ENCODE measurements at regions not wholly inside any gene's neighbourhood (a gene's known extent, or its start where the extent isn't known, plus 50 kb on each side); places are given as distances from the start of the nearest gene placed in this dataset.
"Not testable (repeated sequence)": the region's sequence is repeated elsewhere in the genome, so short reads cannot be mapped to it uniquely, and the experiment has no call there.

GRCh38 chr7:20895563-20895962 lies 108.9 kb upstream of the SP8 start:
- no peaks in the 10 kb centered on the region for H3K36me3 ChIP-seq (ENCODE audit: control insufficient read depth in 1 of 2, insufficient read depth in 2 of 2, low read length in 2 of 2)
- H3K9ac ChIP-seq (ENCODE audit: low read depth in 1 of 2, low read length in 2 of 2): no peak overlapping the region
- H3K27ac ChIP-seq (ENCODE audit: low read depth, low read length): no peak overlapping the region
- no peak overlapping the region for H3K4me3 ChIP-seq (ENCODE audit: low read depth in 1 of 2, low read length in 2 of 2)
- no peaks in the 10 kb centered on the region for H3K4me1 ChIP-seq (ENCODE audit: control insufficient read depth in 1 of 2, insufficient read depth in 2 of 2, low read length in 2 of 2)
- H3K9me3 ChIP-seq (ENCODE audit: control insufficient read depth in 1 of 2, low read length in 2 of 2): no peaks in the 10 kb centered on the region
- H3K27me3 ChIP-seq (ENCODE audit: control insufficient read depth in 1 of 2, insufficient read depth in 2 of 2, low read length in 2 of 2): no peaks in the 10 kb centered on the region

- Histone ChIP-seq H3K9ac (ENCODE audit: low read depth in 1 of 2, low read length in 2 of 2) (no peak overlapping the region), H3K27me3 (ENCODE audit: control insufficient read depth in 1 of 2, insufficient read depth in 2 of 2, low read length in 2 of 2) (no peaks in the 10 kb centered on the region), H3K9me3 (ENCODE audit: control insufficient read depth in 1 of 2, low read length in 2 of 2) (no peaks in the 10 kb centered on the region), H3K27ac (ENCODE audit: low read depth, low read length) (no peak overlapping the region), H3K4me1 (ENCODE audit: control insufficient read depth in 1 of 2, insufficient read depth in 2 of 2, low read length in 2 of 2) (no peaks in the 10 kb centered on the region), H3K36me3 (ENCODE audit: control insufficient read depth in 1 of 2, insufficient read depth in 2 of 2, low read length in 2 of 2) (no peaks in the 10 kb centered on the region), H3K4me3 (ENCODE audit: low read depth in 1 of 2, low read length in 2 of 2) (no peak overlapping the region)
These were observed 110.3 kb upstream of the SP8 start for GRCh38 chr7:20896996-20897395.

- Histone ChIP-seq H3K9me3 (ENCODE audit: control insufficient read depth in 1 of 2, low read length in 2 of 2) (no peaks in the 10 kb centered on the region), H3K4me1 (ENCODE audit: control insufficient read depth in 1 of 2, insufficient read depth in 2 of 2, low read length in 2 of 2) (no peaks in the 10 kb centered on the region), H3K27ac (ENCODE audit: low read depth, low read length) (no peak overlapping the region), H3K4me3 (ENCODE audit: low read depth in 1 of 2, low read length in 2 of 2) (no peak overlapping the region), H3K27me3 (ENCODE audit: control insufficient read depth in 1 of 2, insufficient read depth in 2 of 2, low read length in 2 of 2) (no peaks in the 10 kb centered on the region), H3K9ac (ENCODE audit: low read depth in 1 of 2, low read length in 2 of 2) (no peak overlapping the region), H3K36me3 (ENCODE audit: control insufficient read depth in 1 of 2, insufficient read depth in 2 of 2, low read length in 2 of 2) (no peaks in the 10 kb centered on the region)
These were observed 120.2 kb upstream of the SP8 start for GRCh38 chr7:20906801-20907453.

- Histone ChIP-seq H3K27ac (ENCODE audit: low read depth, low read length) (no peak overlapping the region), H3K4me3 (ENCODE audit: low read depth in 1 of 2, low read length in 2 of 2) (no peak overlapping the region), H3K9me3 (ENCODE audit: control insufficient read depth in 1 of 2, low read length in 2 of 2) (no peaks in the 10 kb centered on the region), H3K36me3 (ENCODE audit: control insufficient read depth in 1 of 2, insufficient read depth in 2 of 2, low read length in 2 of 2) (no peaks in the 10 kb centered on the region), H3K27me3 (ENCODE audit: control insufficient read depth in 1 of 2, insufficient read depth in 2 of 2, low read length in 2 of 2) (no peaks in the 10 kb centered on the region), H3K4me1 (ENCODE audit: control insufficient read depth in 1 of 2, insufficient read depth in 2 of 2, low read length in 2 of 2) (no peaks in the 10 kb centered on the region), H3K9ac (ENCODE audit: low read depth in 1 of 2, low read length in 2 of 2) (no peak overlapping the region)
These were observed 124.4 kb upstream of the SP8 start for GRCh38 chr7:20911081-20911480.

GRCh38 chr7:20913853-20914252 lies 127.2 kb upstream of the SP8 start:
- H3K27me3 ChIP-seq (ENCODE audit: control insufficient read depth in 1 of 2, insufficient read depth in 2 of 2, low read length in 2 of 2): no peaks in the 10 kb centered on the region
- H3K36me3 ChIP-seq (ENCODE audit: control insufficient read depth in 1 of 2, insufficient read depth in 2 of 2, low read length in 2 of 2): no peaks in the 10 kb centered on the region
- H3K9me3 ChIP-seq (ENCODE audit: control insufficient read depth in 1 of 2, low read length in 2 of 2): no peaks in the 10 kb centered on the region
- no peak overlapping the region for H3K9ac ChIP-seq (ENCODE audit: low read depth in 1 of 2, low read length in 2 of 2)
- no peaks in the 10 kb centered on the region for H3K4me1 ChIP-seq (ENCODE audit: control insufficient read depth in 1 of 2, insufficient read depth in 2 of 2, low read length in 2 of 2)
- H3K27ac ChIP-seq (ENCODE audit: low read depth, low read length): no peak overlapping the region
- no peak overlapping the region for H3K4me3 ChIP-seq (ENCODE audit: low read depth in 1 of 2, low read length in 2 of 2)

- Histone ChIP-seq H3K36me3 (ENCODE audit: control insufficient read depth in 1 of 2, insufficient read depth in 2 of 2, low read length in 2 of 2) (no peaks in the 10 kb centered on the region), H3K27ac (ENCODE audit: low read depth, low read length) (no peak overlapping the region), H3K9ac (ENCODE audit: low read depth in 1 of 2, low read length in 2 of 2) (no peak overlapping the region), H3K27me3 (ENCODE audit: control insufficient read depth in 1 of 2, insufficient read depth in 2 of 2, low read length in 2 of 2) (no peaks in the 10 kb centered on the region), H3K9me3 (ENCODE audit: control insufficient read depth in 1 of 2, low read length in 2 of 2) (no peaks in the 10 kb centered on the region), H3K4me3 (ENCODE audit: low read depth in 1 of 2, low read length in 2 of 2) (no peak overlapping the region), H3K4me1 (ENCODE audit: control insufficient read depth in 1 of 2, insufficient read depth in 2 of 2, low read length in 2 of 2) (no peaks in the 10 kb centered on the region)
These were observed 129.6 kb upstream of the SP8 start for GRCh38 chr7:20916311-20916710.

GRCh38 chr7:20917603-20918002 lies 130.9 kb upstream of the SP8 start:
- H3K4me3 ChIP-seq (ENCODE audit: low read depth in 1 of 2, low read length in 2 of 2): no peak overlapping the region
- no peaks in the 10 kb centered on the region for H3K9me3 ChIP-seq (ENCODE audit: control insufficient read depth in 1 of 2, low read length in 2 of 2)
- no peaks in the 10 kb centered on the region for H3K27me3 ChIP-seq (ENCODE audit: control insufficient read depth in 1 of 2, insufficient read depth in 2 of 2, low read length in 2 of 2)
- no peak overlapping the region for H3K27ac ChIP-seq (ENCODE audit: low read depth, low read length)
- H3K9ac ChIP-seq (ENCODE audit: low read depth in 1 of 2, low read length in 2 of 2): no peak overlapping the region
- H3K4me1 ChIP-seq (ENCODE audit: control insufficient read depth in 1 of 2, insufficient read depth in 2 of 2, low read length in 2 of 2): no peaks in the 10 kb centered on the region
- no peaks in the 10 kb centered on the region for H3K36me3 ChIP-seq (ENCODE audit: control insufficient read depth in 1 of 2, insufficient read depth in 2 of 2, low read length in 2 of 2)

GRCh38 chr7:20918156-20918555 lies 131.5 kb upstream of the SP8 start:
- Histone ChIP-seq H3K9me3 (ENCODE audit: control insufficient read depth in 1 of 2, low read length in 2 of 2) (no peaks in the 10 kb centered on the region), H3K4me1 (ENCODE audit: control insufficient read depth in 1 of 2, insufficient read depth in 2 of 2, low read length in 2 of 2) (no peaks in the 10 kb centered on the region), H3K27ac (ENCODE audit: low read depth, low read length) (no peak overlapping the region), H3K36me3 (ENCODE audit: control insufficient read depth in 1 of 2, insufficient read depth in 2 of 2, low read length in 2 of 2) (no peaks in the 10 kb centered on the region), H3K4me3 (ENCODE audit: low read depth in 1 of 2, low read length in 2 of 2) (no peak overlapping the region), H3K9ac (ENCODE audit: low read depth in 1 of 2, low read length in 2 of 2) (no peak overlapping the region), H3K27me3 (ENCODE audit: control insufficient read depth in 1 of 2, insufficient read depth in 2 of 2, low read length in 2 of 2) (no peaks in the 10 kb centered on the region)

- not testable (repeated sequence) for H3K9me3 ChIP-seq (ENCODE audit: control insufficient read depth in 1 of 2, low read length in 2 of 2); H3K9ac ChIP-seq (ENCODE audit: low read depth in 1 of 2, low read length in 2 of 2); H3K27me3 ChIP-seq (ENCODE audit: control insufficient read depth in 1 of 2, insufficient read depth in 2 of 2, low read length in 2 of 2); H3K36me3 ChIP-seq (ENCODE audit: control insufficient read depth in 1 of 2, insufficient read depth in 2 of 2, low read length in 2 of 2); H3K4me3 ChIP-seq (ENCODE audit: low read depth in 1 of 2, low read length in 2 of 2); H3K4me1 ChIP-seq (ENCODE audit: control insufficient read depth in 1 of 2, insufficient read depth in 2 of 2, low read length in 2 of 2); H3K27ac ChIP-seq (ENCODE audit: low read depth, low read length)
These were observed 140.5 kb upstream of the SP8 start for GRCh38 chr7:20927178-20927577.

- Histone ChIP-seq H3K36me3 (ENCODE audit: control insufficient read depth in 1 of 2, insufficient read depth in 2 of 2, low read length in 2 of 2) (no peaks in the 10 kb centered on the region), H3K4me1 (ENCODE audit: control insufficient read depth in 1 of 2, insufficient read depth in 2 of 2, low read length in 2 of 2) (no peaks in the 10 kb centered on the region), H3K9me3 (ENCODE audit: control insufficient read depth in 1 of 2, low read length in 2 of 2) (no peaks in the 10 kb centered on the region), H3K27ac (ENCODE audit: low read depth, low read length) (no peak overlapping the region), H3K4me3 (ENCODE audit: low read depth in 1 of 2, low read length in 2 of 2) (no peak overlapping the region), H3K9ac (ENCODE audit: low read depth in 1 of 2, low read length in 2 of 2) (no peak overlapping the region), H3K27me3 (ENCODE audit: control insufficient read depth in 1 of 2, insufficient read depth in 2 of 2, low read length in 2 of 2) (no peaks in the 10 kb centered on the region)
These were observed 141.3 kb upstream of the SP8 start for GRCh38 chr7:20927976-20928375.

- H3K4me3 ChIP-seq (ENCODE audit: low read depth in 1 of 2, low read length in 2 of 2): no peak overlapping the region
- no peak overlapping the region for H3K9ac ChIP-seq (ENCODE audit: low read depth in 1 of 2, low read length in 2 of 2)
- no peaks in the 10 kb centered on the region for H3K27me3 ChIP-seq (ENCODE audit: control insufficient read depth in 1 of 2, insufficient read depth in 2 of 2, low read length in 2 of 2)
- H3K9me3 ChIP-seq (ENCODE audit: control insufficient read depth in 1 of 2, low read length in 2 of 2): no peaks in the 10 kb centered on the region
- H3K27ac ChIP-seq (ENCODE audit: low read depth, low read length): no peak overlapping the region
- no peaks in the 10 kb centered on the region for H3K4me1 ChIP-seq (ENCODE audit: control insufficient read depth in 1 of 2, insufficient read depth in 2 of 2, low read length in 2 of 2)
- H3K36me3 ChIP-seq (ENCODE audit: control insufficient read depth in 1 of 2, insufficient read depth in 2 of 2, low read length in 2 of 2): no peaks in the 10 kb centered on the region
These were observed 142.5 kb upstream of the SP8 start for GRCh38 chr7:20929199-20929598.
